ENCODE measurements at regions not wholly inside any gene's neighbourhood (a gene's known extent, or its start where the extent isn't known, plus 50 kb on each side); places are given as distances from the start of the nearest gene placed in this dataset.

GRCh38 chr10:62626817-62627216 is 177.7 kb upstream of the ADO start:
- no peak for TF ChIP-seq EZH2 (IDR thresholded peaks at IDR 0.05)
- no peak for TF ChIP-seq CTCF (IDR thresholded peaks at IDR 0.05)
- no peak for TF ChIP-seq EZH2phosphoT487 (IDR thresholded peaks at IDR 0.05)

Data from neural progenitor cell (in vitro differentiated cells).